GM23338 (cell line): ENCODE measurements at regions not wholly inside any gene's neighbourhood (a gene's known extent, or its start where the extent isn't known, plus 50 kb on each side); places are given as distances from the start of the nearest gene placed in this dataset.

Source experiments
- ATAC-seq: fragments of 200-7000 bp; cut with Tn5 transposase; 3 replicates; pipeline ENCODE4 v1.9.1; 2020
- DNase-seq: peaks from one replicate; pipeline ENCODE4 v3.0.0-alpha.2; 2015; ENCODE audit warnings: low spot score
- H2AFZ ChIP-seq: fragments of 200-600 bp; sonication (generic); 2 replicates; pipeline ENCODE4 v1.8.0; 2016; ENCODE audit warnings: antibody characterized with exemption, mild to moderate bottlenecking, moderate library complexity
- H3F3A ChIP-seq: fragments of 200-600 bp; sonication (generic); replicated peaks from 2 replicates; pipeline ENCODE4 v1.8.0; 2017; ENCODE audit warnings: antibody characterized with exemption, mixed run types, low read depth
- H3K27ac ChIP-seq: fragments of 200-600 bp; sonication (generic); 2 replicates; pipeline ENCODE4 v1.6.1; 2016; ENCODE audit warnings: low read depth
- H3K27me3 ChIP-seq: fragments of 200-600 bp; sonication (generic); 2 replicates; pipeline ENCODE4 v1.8.0; 2016; ENCODE audit warnings: mild to moderate bottlenecking, mixed run types, moderate library complexity; ENCODE audit not compliant: insufficient read depth
- H3K36me3 ChIP-seq: fragments of 200-600 bp; sonication (generic); 2 replicates; pipeline ENCODE4 v1.8.0; 2016; ENCODE audit warnings: mild to moderate bottlenecking; ENCODE audit not compliant: insufficient read depth
- H3K4me1 ChIP-seq: fragments of 200-600 bp; sonication (generic); 2 replicates; pipeline ENCODE4 v1.8.0; 2016; ENCODE audit warnings: mild to moderate bottlenecking, moderate library complexity; ENCODE audit not compliant: insufficient read depth
- H3K4me2 ChIP-seq: fragments of 200-600 bp; sonication (generic); 2 replicates; pipeline ENCODE4 v1.7.1; 2017; ENCODE audit warnings: mixed run types
- H3K4me3 ChIP-seq: fragments of 200-600 bp; sonication (generic); 2 replicates; pipeline ENCODE4 v1.6.1; 2016; ENCODE audit warnings: mixed run types
- H3K79me2 ChIP-seq: fragments of 200-600 bp; sonication (generic); replicated peaks from 2 replicates; pipeline ENCODE4 v1.8.0; 2017; ENCODE audit warnings: mild to moderate bottlenecking; ENCODE audit not compliant: insufficient read depth
- H3K9me2 ChIP-seq: fragments of 200-600 bp; sonication (generic); 2 replicates; pipeline ENCODE4 v1.8.0; 2017; ENCODE audit not compliant: insufficient read depth
- H4K20me1 ChIP-seq: fragments of 200-600 bp; sonication (generic); replicated peaks from 2 replicates; pipeline ENCODE4 v1.8.0; 2017; ENCODE audit warnings: mild to moderate bottlenecking; ENCODE audit not compliant: insufficient read depth
- H3K27ac Mint-ChIP-seq: 2 replicates; pipeline ENCODE4 v1.8.0; 2020; ENCODE audit warnings: inconsistent platforms, mild to moderate bottlenecking, moderate library complexity, mixed read lengths
- H3K27me3 Mint-ChIP-seq: 3 replicates; pipeline ENCODE4 v1.8.0; 2022; ENCODE audit warnings: low read depth, mild to moderate bottlenecking, moderate library complexity, mixed read lengths, inconsistent platforms; ENCODE audit not compliant: insufficient read depth, poor library complexity
- H3K36me3 Mint-ChIP-seq: 3 replicates; pipeline ENCODE4 v1.8.0; 2021; ENCODE audit warnings: low read depth, mild to moderate bottlenecking, inconsistent platforms, moderate library complexity, mixed read lengths
- H3K4me1 Mint-ChIP-seq: 3 replicates; pipeline ENCODE4 v1.8.0; 2020; ENCODE audit warnings: mild to moderate bottlenecking, inconsistent platforms, mixed read lengths
- H3K4me3 Mint-ChIP-seq: 3 replicates; pipeline ENCODE4 v1.8.0; 2021; ENCODE audit warnings: moderate library complexity, mild to moderate bottlenecking, inconsistent platforms, mixed read lengths
- H3K9me3 Mint-ChIP-seq: 3 replicates; pipeline ENCODE4 v1.8.0; 2020; ENCODE audit warnings: moderate library complexity, mild to moderate bottlenecking, inconsistent platforms, mixed read lengths
- CREB1 ChIP-seq: fragments of 250-450 bp; sonication (Bioruptor Pico); IDR thresholded peaks from 2 replicates; pipeline ENCODE4 v1.5.0; 2020; ENCODE audit warnings: low read depth, mild to moderate bottlenecking, moderate library complexity
- ETS1 ChIP-seq: IDR thresholded peaks from 2 replicates; pipeline ENCODE4 v1.6.1; 2016; ENCODE audit warnings: antibody characterized with exemption
- EZH2phosphoT487 ChIP-seq: fragments of 200-600 bp; sonication (generic); IDR thresholded peaks from one replicate; pipeline ENCODE4 v1.8.1; 2018; ENCODE audit warnings: antibody characterized with exemption; ENCODE audit not compliant: unreplicated experiment
- JUNB ChIP-seq: IDR thresholded peaks from one replicate; pipeline ENCODE4 v1.6.1; 2016; ENCODE audit warnings: antibody characterized with exemption; ENCODE audit not compliant: unreplicated experiment
- NANOG ChIP-seq: IDR thresholded peaks from 2 replicates; pipeline ENCODE4 v1.6.1; 2016; ENCODE audit warnings: antibody characterized with exemption, borderline replicate concordance
- POLR2AphosphoS5 ChIP-seq: IDR thresholded peaks from 2 replicates; pipeline ENCODE4 v1.6.1; 2016; ENCODE audit warnings: antibody characterized with exemption, low read depth
- REST ChIP-seq: IDR thresholded peaks from one replicate; pipeline ENCODE4 v1.6.1; 2018; ENCODE audit warnings: antibody characterized with exemption; ENCODE audit not compliant: unreplicated experiment
- ZNF114 ChIP-seq: fragments of 250-450 bp; sonication (Bioruptor Pico); IDR thresholded peaks from 2 replicates; pipeline ENCODE4 v1.5.0; 2020; ENCODE audit warnings: mild to moderate bottlenecking, moderate library complexity
- ZNF331 ChIP-seq: fragments of 250-450 bp; sonication (Bioruptor Pico); IDR thresholded peaks from 2 replicates; pipeline ENCODE4 v1.5.0; 2020; ENCODE audit warnings: low read depth, mild to moderate bottlenecking, moderate library complexity
- TF ChIP-seq, protein P1 (sequence below): fragments of 250-450 bp; sonication (Bioruptor Pico); IDR thresholded peaks from 2 replicates; pipeline ENCODE4 v1.5.0; 2020; ENCODE audit warnings: mild to moderate bottlenecking, moderate library complexity

GRCh38 chr9:4371108-4371507, 71.2 kb upstream of the GLIS3 start:
- no peak overlapping the region for H3K27ac ChIP-seq
- H3K4me1 ChIP-seq, result no peaks in the 10 kb centered on the region
- H3K4me3 Mint-ChIP-seq, result no peak overlapping the region
- H3K27me3 ChIP-seq, result no peaks in the 10 kb centered on the region
- H3K4me1 Mint-ChIP-seq, result peaks cover 3% of the 10 kb centered on the region; the same call in 2 of the 3 replicates
- no peak overlapping the region for H3K27ac Mint-ChIP-seq
- no peak for DNase-seq
- H4K20me1 ChIP-seq, result no peaks in the 10 kb centered on the region
- H3K79me2 ChIP-seq, result no peaks in the 10 kb centered on the region
- H3K9me2 ChIP-seq, result peaks cover 4% of the 10 kb centered on the region; the same call in 1 of the 2 replicates
- H3K36me3 Mint-ChIP-seq, result no peaks in the 10 kb centered on the region
- H3K9me3 Mint-ChIP-seq, result no peaks in the 10 kb centered on the region
- H3K4me3 ChIP-seq, result no peak overlapping the region
- H3F3A ChIP-seq, result no peaks in the 10 kb centered on the region
- H3K36me3 ChIP-seq, result no peaks in the 10 kb centered on the region
- no peak overlapping the region for H3K4me2 ChIP-seq
- TF ChIP-seq ZNF331 (CRISPR knock-in tag) (no peak), REST (no peak), ETS1 (no peak), POLR2AphosphoS5 (no peak), EZH2phosphoT487 (no peak), ZNF114 (CRISPR knock-in tag) (no peak), JUNB (no peak), CREB1 (CRISPR knock-in tag) (no peak), NANOG (no peak)
- TF ChIP-seq, protein P1, sequence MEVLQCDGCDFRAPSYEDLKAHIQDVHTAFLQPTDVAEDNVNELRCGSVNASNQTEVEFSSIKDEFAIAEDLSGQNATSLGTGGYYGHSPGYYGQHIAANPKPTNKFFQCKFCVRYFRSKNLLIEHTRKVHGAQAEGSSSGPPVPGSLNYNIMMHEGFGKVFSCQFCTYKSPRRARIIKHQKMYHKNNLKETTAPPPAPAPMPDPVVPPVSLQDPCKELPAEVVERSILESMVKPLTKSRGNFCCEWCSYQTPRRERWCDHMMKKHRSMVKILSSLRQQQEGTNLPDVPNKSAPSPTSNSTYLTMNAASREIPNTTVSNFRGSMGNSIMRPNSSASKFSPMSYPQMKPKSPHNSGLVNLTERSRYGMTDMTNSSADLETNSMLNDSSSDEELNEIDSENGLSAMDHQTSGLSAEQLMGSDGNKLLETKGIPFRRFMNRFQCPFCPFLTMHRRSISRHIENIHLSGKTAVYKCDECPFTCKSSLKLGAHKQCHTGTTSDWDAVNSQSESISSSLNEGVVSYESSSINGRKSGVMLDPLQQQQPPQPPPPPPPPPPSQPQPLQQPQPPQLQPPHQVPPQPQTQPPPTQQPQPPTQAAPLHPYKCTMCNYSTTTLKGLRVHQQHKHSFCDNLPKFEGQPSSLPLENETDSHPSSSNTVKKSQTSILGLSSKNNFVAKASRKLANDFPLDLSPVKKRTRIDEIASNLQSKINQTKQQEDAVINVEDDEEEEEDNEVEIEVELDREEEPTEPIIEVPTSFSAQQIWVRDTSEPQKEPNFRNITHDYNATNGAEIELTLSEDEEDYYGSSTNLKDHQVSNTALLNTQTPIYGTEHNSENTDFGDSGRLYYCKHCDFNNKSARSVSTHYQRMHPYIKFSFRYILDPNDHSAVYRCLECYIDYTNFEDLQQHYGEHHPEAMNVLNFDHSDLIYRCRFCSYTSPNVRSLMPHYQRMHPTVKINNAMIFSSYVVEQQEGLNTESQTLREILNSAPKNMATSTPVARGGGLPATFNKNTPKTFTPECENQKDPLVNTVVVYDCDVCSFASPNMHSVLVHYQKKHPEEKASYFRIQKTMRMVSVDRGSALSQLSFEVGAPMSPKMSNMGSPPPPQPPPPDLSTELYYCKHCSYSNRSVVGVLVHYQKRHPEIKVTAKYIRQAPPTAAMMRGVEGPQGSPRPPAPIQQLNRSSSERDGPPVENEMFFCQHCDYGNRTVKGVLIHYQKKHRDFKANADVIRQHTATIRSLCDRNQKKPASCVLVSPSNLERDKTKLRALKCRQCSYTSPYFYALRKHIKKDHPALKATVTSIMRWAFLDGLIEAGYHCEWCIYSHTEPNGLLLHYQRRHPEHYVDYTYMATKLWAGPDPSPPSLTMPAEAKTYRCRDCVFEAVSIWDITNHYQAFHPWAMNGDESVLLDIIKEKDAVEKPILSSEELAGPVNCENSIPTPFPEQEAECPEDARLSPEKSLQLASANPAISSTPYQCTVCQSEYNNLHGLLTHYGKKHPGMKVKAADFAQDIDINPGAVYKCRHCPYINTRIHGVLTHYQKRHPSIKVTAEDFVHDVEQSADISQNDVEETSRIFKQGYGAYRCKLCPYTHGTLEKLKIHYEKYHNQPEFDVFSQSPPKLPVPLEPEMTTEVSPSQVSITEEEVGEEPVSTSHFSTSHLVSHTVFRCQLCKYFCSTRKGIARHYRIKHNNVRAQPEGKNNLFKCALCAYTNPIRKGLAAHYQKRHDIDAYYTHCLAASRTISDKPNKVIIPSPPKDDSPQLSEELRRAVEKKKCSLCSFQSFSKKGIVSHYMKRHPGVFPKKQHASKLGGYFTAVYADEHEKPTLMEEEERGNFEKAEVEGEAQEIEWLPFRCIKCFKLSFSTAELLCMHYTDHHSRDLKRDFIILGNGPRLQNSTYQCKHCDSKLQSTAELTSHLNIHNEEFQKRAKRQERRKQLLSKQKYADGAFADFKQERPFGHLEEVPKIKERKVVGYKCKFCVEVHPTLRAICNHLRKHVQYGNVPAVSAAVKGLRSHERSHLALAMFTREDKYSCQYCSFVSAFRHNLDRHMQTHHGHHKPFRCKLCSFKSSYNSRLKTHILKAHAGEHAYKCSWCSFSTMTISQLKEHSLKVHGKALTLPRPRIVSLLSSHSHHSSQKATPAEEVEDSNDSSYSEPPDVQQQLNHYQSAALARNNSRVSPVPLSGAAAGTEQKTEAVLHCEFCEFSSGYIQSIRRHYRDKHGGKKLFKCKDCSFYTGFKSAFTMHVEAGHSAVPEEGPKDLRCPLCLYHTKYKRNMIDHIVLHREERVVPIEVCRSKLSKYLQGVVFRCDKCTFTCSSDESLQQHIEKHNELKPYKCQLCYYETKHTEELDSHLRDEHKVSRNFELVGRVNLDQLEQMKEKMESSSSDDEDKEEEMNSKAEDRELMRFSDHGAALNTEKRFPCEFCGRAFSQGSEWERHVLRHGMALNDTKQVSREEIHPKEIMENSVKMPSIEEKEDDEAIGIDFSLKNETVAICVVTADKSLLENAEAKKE (CRISPR knock-in tag), result no peak
- ATAC-seq, result no peak
- H2AFZ ChIP-seq, result no peak overlapping the region
- peaks cover 1% of the 10 kb centered on the region for H3K27me3 Mint-ChIP-seq
